NB4 (cell line): ENCODE measurements at regions not wholly inside any gene's neighbourhood (a gene's known extent, or its start where the extent isn't known, plus 50 kb on each side); places are given as distances from the start of the nearest gene placed in this dataset.

Source experiments
- CTCF ChIP-seq: IDR thresholded peaks from one replicate; pipeline ENCODE4 v1.5.1; 2012; ENCODE audit warnings: low read depth, low read length
- MAX ChIP-seq: IDR thresholded peaks from 2 replicates; pipeline ENCODE4 v1.6.1; 2011; ENCODE audit warnings: low read depth, low read length
- POLR2A ChIP-seq: IDR thresholded peaks from 2 replicates; pipeline ENCODE4 v1.6.1; 2011; ENCODE audit warnings: mild to moderate bottlenecking; ENCODE audit not compliant: insufficient read length; ENCODE audit errors: extremely low read depth

GRCh38 chr2:4980995-4981394 is 711.2 kb upstream of the SOX11 start:
- TF ChIP-seq CTCF (no peak), POLR2A (no peak), MAX (no peak)
